Fibroblast of skin of left biceps (primary cell): ENCODE measurements at regions not wholly inside any gene's neighbourhood (a gene's known extent, or its start where the extent isn't known, plus 50 kb on each side); places are given as distances from the start of the nearest gene placed in this dataset.

Experiments
- DNase-seq, 2 experiments: peaks; one replicate each; pipeline ENCODE4 v3.0.0-alpha.2; 2013; ENCODE audit warnings: low read depth in 2 of 2

DNA sequence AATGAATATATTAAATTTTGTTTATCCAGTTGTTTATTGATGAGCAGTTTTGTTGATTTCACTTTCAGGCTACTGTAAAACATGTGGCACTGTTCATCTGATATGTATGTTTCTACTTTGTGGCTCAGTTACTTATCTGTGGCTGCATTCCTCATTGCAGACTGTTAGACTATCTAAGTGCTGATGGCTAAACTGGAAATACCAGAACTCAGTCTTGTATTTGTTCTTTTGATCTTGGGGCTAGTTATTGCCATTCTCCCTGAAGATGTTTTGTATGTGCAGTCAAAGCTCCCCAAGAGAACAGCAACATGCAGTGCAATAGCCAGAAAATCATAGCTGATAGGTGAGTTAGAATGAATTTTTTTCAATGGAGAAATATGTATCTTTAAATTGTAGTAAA is 162.2 kb downstream of the GADD45G start:
- DNase-seq = no peak

- no peak for DNase-seq
Observed at GRCh38 chr9:89768051-89768450, 163.2 kb downstream of the GADD45G start.

- DNase-seq = no peak
Observed at GRCh38 chr9:89768650-89769071, 163.8 kb downstream of the GADD45G start.

DNA sequence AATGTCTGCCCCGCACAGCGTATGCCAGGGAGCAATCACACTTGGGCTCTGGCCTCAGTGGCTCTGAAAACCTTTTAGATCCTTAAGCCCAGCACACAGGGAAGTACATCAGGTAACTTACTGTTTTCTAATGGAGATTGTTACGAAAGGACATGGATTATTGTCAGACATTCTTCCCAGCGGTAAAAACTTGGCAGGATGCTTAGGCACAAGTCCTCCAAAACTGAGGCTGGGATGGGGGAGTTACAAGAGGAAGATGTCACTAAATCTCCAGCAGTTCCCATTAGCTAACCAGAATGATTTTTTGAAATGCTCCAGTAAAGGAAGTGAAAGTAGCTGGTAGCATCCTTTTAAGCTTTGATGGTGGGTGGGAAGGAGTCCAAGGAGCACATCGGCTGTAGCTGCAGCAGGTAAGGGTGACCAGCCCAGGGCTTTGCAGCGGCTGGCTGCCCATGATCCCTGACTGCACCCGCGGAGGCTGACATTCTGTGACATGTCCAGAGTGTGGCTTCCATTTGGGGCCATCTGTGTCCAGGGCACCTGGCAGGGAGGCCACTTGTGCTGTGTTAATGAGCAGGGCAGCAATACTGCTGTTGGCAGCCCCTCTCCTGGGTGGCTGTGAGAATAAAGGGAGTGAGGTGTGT is 165.8 kb downstream of the GADD45G start:
- DNase-seq = no peak

GRCh38 chr9:89771205-89771604 is 166.4 kb downstream of the GADD45G start:
- DNase-seq = no peak

GRCh38 chr9:89773170-89773569 is 168.4 kb downstream of the GADD45G start:
- no peak for DNase-seq

GRCh38 chr9:89774858-89775370 is 170.1 kb downstream of the GADD45G start:
- DNase-seq = no peak

- no peak for DNase-seq
Observed at GRCh38 chr9:89775641-89776040, 170.8 kb downstream of the GADD45G start.

- no peak for DNase-seq
Observed at GRCh38 chr9:89776795-89777525, 172.1 kb downstream of the GADD45G start.

GRCh38 chr9:89777544-89777943 is 172.7 kb downstream of the GADD45G start:
- no peak for DNase-seq

- peak; percentile 42 to 47 for DNase-seq
Observed at GRCh38 chr9:89778100-89779090, 173.6 kb downstream of the GADD45G start.

- peak; percentile 78 to 82 for DNase-seq
Observed at GRCh38 chr9:89779405-89780203, 174.8 kb downstream of the GADD45G start.

DNA sequence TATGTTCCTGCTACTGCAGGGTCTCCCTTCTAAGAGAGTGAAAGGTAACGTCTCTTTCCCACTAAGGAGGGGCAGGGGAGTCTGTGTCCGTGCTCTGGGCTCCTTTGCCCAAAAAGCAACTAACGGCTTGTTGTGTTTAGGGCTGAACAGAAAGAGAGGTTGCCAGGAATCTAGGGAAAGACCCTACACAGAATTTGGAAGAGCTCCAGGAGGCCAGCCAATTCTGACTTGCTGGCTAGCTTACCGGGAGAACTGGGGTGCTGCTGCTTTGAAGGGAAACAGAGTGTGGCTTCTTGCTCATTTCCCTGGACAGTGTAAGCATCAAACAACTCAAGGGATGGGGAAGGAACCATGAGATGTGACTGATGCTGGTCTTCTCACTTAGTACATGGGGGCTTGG is 176.1 kb downstream of the GADD45G start:
- no peak for DNase-seq

DNA sequence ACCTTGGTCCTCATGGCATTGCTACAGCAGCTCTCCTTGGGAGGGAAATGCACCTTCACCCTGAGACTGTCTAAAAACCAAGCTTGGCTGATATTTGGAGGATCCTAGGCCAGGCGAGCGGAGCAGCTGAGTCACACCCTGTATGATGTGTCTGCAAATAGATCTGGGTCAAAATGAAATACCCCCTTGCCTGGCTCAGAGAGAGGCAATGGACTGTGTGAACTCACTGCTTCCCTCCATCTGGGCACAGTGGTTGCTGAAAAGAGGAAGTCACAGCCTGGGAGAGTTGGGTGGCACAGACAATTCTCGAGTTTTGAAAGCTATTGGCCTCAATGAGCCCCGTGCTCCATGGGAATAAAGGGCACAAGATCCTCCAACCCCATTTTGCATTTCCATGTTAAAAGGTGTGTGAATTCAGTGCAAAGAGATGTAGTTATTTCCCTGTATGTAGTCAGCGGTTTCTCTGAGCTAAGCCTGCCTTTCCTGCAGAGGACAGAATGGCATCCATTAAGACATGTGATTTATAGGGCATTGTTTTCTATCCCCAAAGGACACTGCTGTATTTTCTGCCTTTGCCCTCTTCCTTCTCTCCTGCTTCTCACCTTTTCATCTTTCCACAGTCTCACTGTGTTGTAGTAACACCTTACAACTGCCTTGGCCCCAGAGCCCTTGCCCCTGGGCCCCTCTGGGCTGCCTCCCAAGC is 177.2 kb downstream of the GADD45G start:
- no peak for DNase-seq

GRCh38 chr9:89786655-89787054 is 181.8 kb downstream of the GADD45G start:
- peak in 1 of 2 experiments; percentile 40 for DNase-seq

- no peak for DNase-seq
Observed at GRCh38 chr9:89787595-89787994, 182.8 kb downstream of the GADD45G start.

GRCh38 chr9:89788434-89788833 is 183.6 kb downstream of the GADD45G start:
- DNase-seq = no peak

DNA sequence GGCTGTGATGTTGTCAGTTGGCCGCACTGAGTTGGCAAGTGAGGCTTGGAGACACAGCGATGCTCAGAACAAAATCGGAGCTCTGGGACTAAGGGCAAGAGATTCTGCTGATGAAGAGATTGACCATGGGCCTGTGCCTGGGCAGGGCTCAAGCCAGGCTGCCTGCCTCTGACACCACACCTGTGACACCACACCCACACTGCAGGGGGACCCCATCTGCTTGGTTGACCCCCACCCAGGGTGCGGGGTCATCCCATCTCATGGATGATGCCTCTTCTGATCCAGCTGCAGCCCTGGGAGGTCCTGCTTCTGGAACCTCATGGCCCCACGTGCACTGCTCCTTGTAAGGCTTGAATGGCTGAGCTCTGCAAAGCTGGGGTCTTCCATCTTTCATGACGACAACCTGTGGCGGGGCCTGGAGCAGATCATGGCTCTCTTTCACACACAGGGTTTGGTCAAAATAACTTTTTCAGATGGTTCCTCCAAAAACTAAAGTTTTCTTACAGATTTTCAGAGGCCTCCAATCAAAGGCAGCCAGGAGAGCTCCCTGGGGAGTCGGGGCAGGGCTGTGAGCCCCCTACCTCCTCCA is 185.2 kb downstream of the GADD45G start:
- DNase-seq = no peak

DNA sequence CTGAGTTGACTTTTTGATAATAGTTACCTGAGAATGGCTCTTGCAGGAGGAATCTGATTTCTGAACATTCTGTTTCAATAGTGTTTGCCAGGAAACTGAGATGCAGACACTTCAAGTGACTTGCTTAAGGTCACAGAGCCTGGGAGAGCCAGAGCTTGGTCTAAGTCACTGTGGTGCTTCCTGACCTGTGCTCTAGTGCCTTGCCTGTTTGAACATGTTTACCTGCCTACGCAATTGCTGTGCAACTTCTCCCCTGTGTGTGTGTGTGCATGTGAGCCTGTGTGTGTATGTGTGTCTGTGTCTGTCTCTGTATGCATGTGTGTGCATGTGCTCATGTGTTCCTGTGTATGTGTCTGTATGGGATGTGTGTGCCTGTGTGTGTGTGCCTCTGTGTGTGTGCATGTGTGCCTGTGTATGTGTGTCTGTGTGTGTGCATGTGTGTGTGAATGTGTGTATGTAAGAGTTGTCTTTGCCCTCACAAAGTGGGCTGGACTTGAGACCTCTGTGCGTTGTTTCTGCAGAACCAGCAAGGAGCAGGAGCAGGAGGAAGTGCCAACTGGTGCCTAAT is 185.8 kb downstream of the GADD45G start:
- DNase-seq = no peak

DNA sequence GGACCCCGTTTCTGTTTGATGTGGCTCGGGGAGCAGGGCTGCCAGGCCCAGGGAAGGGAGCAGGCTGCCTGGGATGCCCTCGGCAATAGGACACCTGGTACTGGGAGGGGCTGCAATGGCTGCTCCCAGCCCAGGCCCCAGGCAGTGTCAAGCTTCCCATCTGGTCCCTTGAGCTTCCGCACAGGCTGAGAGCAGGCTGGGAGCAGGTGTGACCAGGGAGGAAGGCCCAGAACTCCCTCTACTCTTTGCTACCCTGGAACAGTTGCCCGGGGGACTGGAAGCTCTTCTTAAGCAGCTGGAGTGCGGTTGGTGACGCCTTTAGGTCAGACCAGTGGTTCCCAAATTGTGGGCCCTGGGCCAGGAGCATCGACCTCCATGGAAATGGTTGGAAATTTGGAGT is 186.9 kb downstream of the GADD45G start:
- no peak for DNase-seq
